ENCODE measurements at regions not wholly inside any gene's neighbourhood (a gene's known extent, or its start where the extent isn't known, plus 50 kb on each side); places are given as distances from the start of the nearest gene placed in this dataset.
"Not testable (repeated sequence)": the region's sequence is repeated elsewhere in the genome, so short reads cannot be mapped to it uniquely, and the experiment has no call there.

DNA sequence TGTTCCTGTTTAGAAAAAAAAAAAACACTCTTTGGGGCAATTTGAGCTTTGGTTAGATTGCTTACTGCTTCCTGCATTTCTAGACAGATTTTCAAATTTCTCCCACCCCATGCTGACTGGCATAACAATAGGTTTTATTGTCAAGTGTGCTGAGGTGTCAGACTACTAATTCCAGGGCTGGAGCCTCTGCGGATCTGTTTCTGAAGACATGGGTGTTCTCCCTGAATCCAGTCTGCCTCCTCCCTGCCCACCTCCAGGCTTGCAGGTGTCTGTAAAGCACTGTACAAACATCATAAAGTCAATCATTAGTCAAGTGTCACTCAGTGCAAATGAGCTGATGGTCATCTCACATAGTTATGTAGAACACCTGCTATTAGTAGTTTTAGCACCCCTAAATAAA, 292.4 kb downstream of the GATA3 start:
- Histone ChIP-seq H3K36me3 (no peaks in the 10 kb centered on the region), H3K27me3 (peaks cover 0 to 5% (median 0%) of the 10 kb centered on the region in 4 donors), H3K4me1 (no peaks in the 10 kb centered on the region), H3K4me3 (no peak overlapping the region), H3K9me3 (no peaks in the 10 kb centered on the region), H3K27ac (no peak overlapping the region)
- no peak for ATAC-seq
- no peak for TF ChIP-seq CTCF (IDR thresholded peaks at IDR 0.05)
- no peak for FAIRE-seq
- 14 to 19% methylated on average over 1 of the region's 1 CpG for WGBS, 2 donors
- no peak for DNase-seq
- intact Hi-C loops (cut with DNase I): no loop called here

DNA sequence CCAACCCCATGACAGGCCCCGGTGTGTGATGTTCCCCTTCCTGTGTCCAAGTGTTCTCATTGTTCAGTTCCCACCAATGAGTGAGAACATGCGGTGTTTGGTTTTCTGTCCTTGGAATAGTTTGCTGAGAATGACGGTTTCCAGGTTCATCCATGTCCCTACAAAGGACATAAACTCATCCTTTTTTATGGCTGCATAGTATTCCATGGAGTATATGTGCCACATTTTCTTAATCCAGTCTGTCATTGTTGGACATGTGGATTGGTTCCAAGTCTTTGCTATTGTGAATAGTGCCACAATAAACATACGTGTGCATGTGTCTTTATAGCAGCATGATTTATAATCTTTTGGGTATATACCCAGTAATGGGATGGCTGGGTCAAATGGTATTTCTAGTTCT, 293.1 kb downstream of the GATA3 start:
- FAIRE-seq; H3K27me3 ChIP-seq; H3K4me1 ChIP-seq; ATAC-seq; H3K27ac ChIP-seq; H3K4me3 ChIP-seq; DNase-seq; intact Hi-C loops (cut with DNase I); H3K36me3 ChIP-seq; H3K9me3 ChIP-seq: not testable (repeated sequence)
- WGBS, 2 donors: 83 to 96% methylated on average over 4 of the region's 4 CpGs

DNA sequence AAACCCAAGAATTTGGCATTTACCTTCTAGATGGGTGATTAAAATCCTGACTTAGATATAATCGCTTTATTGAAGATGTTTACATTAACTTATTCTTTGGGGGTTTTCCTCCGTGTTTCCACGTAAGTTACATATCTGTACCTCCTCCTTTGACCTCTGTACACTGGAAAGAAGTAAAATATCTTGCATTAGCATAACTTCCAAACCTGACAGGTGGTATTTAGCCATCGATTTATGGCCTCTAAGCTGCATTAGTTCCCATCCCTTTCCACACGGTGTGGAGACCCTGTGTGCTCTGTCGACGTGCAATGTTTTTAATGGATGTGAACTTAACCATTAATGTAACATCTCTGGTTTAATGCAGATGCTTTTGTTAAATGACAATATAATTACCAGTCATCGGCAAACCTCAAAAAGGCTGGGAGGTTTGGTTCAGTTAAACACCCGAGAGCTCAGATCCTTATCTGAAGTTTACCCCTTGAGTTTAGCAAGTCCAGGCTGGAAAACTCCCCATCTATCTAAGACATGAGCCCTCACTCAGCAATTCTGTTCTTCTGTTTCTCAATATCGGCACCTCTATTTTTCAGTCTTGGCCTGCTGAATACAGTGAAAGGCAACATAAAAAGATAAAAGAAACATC, 295.2 kb downstream of the GATA3 start:
- FAIRE-seq (no peak), ATAC-seq (no peak), DNase-seq (no peak)
- Histone ChIP-seq H3K27ac (no peak overlapping the region), H3K9me3 (no peaks in the 10 kb centered on the region), H3K4me3 (no peak overlapping the region), H3K4me1 (no peaks in the 10 kb centered on the region), H3K27me3 (no peaks in the 10 kb centered on the region), H3K36me3 (no peaks in the 10 kb centered on the region)
- WGBS, 2 donors: 22 to 26% methylated on average over 10 of the region's 10 CpGs
- TF ChIP-seq CTCF (IDR thresholded peaks at IDR 0.05): no peak
- intact Hi-C loops (cut with DNase I): no loop called here

DNA sequence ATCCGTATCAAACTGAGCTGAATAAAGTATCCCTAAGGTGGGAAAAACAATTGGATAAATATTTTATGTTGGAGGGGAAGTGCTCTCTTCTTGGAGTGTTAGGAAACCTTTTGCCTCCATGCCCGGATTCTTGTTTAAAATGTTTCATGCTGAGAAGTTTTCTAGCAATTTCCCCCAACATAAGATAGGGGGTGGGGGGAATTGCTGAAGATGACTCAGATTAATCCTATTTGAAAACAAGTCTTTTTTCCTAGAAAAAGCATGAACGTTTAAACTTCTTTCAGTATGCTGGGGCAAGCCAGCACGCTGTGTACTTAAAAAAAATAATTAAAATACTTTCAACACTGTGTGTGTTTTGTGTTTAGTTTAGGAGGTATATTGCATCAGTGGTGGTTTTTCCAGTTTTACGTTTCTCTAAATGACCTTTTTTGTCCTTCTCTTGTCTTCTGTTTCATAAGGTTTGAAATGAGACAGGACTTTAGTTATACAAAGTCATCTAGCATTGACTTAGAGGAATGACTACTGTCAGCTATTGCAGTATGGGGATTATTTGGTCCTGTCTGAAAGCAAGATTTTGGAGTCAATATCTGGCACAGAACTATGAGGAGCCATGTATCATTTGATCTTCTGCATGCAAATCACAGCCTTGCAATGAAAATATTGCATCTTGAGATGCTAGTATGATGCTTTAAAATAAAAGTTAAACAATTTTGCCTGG, 295.9 kb downstream of the GATA3 start:
- intact Hi-C loops (cut with DNase I): no loop called here
- WGBS, 2 donors: 28 to 33% methylated on average over 5 of the region's 5 CpGs
- H3K9me3 ChIP-seq: no peaks in the 10 kb centered on the region
- no peaks in the 10 kb centered on the region for H3K27me3 ChIP-seq
- ATAC-seq (no peak), FAIRE-seq (no peak), DNase-seq (no peak)
- TF ChIP-seq CTCF (IDR thresholded peaks at IDR 0.05): no peak
- no peaks in the 10 kb centered on the region for H3K36me3 ChIP-seq
- no peaks in the 10 kb centered on the region for H3K4me1 ChIP-seq
- H3K27ac ChIP-seq: no peak overlapping the region
- H3K4me3 ChIP-seq: no peak overlapping the region

DNA sequence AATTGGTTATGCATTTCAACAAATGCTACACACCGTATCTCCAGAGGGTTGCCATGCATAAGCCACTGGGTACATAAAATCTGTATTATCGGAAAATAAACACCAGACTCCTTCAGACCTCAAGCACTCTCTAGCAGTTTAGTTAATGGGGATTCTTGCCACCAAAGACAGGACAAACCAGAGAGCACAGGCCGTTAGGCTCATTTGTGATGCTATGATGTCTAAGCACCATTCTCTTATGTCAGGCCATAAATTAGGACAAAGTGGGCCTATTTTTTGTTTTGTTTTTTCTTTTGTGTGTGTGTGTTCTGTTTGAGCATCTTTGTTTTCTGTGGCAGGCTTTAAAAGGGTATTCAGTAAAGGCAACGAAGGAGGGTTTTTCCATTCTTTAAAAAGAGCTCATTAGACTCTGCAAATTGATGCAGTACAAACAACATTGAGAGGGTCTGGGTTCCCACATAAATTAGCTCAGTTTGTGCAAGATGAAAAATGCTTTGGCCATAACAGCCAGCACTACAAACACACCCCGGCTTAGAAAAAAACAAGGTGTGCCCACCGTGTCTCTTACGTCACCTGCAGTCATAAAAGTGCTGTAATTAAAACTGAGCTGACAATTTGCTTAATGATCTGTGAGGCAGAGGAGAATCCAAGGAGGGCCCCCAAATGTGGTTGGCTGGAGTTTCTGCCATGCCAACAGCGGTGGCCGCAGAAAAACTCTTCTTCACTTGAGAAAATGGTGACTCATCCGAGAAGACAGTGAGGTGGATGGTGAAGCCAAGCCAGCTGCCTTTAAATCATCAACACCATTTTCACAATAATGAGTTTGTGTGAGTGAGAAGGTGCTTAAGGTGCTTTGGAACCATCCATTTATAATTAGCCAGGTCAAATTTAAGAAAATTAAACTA, 297.9 kb downstream of the GATA3 start:
- no peak for TF ChIP-seq CTCF (IDR thresholded peaks at IDR 0.05)
- Histone ChIP-seq H3K9me3 (no peaks in the 10 kb centered on the region), H3K4me1 (no peaks in the 10 kb centered on the region), H3K27me3 (no peaks in the 10 kb centered on the region), H3K4me3 (no peak overlapping the region), H3K27ac (no peak overlapping the region), H3K36me3 (no peaks in the 10 kb centered on the region)
- intact Hi-C loops (cut with DNase I): no loop called here
- no peak for FAIRE-seq
- WGBS, 2 donors: 71 to 72% methylated on average over 10 of the region's 10 CpGs
- ATAC-seq: no peak
- DNase-seq: no peak
